ENCODE measurements at regions not wholly inside any gene's neighbourhood (a gene's known extent, or its start where the extent isn't known, plus 50 kb on each side); places are given as distances from the start of the nearest gene placed in this dataset.

DNA sequence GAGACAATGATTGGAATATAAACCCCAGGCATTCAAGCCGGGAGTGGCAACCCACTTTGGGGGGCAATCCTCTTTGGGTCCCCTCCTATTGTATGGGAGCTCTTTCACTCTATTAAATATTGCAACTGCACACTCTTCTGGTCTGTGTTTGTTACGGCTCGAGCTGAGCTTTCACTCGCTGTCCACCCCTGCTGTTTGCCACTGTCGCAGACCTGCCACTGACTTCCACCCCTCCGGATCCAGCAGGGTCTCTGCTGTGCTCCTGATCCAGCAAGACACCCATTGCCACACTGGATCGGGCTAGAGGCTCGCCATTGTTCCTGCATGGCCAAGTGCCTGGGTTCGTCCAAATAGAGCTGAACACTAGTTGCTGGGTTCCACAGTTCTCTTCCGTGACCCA, 222.8 kb upstream of the MANEA start:
- no peak for TF ChIP-seq ZFX (IDR thresholded peaks at IDR 0.05; ENCODE audit: borderline replicate concordance)
- TF ChIP-seq, protein P1, sequence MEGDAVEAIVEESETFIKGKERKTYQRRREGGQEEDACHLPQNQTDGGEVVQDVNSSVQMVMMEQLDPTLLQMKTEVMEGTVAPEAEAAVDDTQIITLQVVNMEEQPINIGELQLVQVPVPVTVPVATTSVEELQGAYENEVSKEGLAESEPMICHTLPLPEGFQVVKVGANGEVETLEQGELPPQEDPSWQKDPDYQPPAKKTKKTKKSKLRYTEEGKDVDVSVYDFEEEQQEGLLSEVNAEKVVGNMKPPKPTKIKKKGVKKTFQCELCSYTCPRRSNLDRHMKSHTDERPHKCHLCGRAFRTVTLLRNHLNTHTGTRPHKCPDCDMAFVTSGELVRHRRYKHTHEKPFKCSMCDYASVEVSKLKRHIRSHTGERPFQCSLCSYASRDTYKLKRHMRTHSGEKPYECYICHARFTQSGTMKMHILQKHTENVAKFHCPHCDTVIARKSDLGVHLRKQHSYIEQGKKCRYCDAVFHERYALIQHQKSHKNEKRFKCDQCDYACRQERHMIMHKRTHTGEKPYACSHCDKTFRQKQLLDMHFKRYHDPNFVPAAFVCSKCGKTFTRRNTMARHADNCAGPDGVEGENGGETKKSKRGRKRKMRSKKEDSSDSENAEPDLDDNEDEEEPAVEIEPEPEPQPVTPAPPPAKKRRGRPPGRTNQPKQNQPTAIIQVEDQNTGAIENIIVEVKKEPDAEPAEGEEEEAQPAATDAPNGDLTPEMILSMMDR (IDR thresholded peaks at IDR 0.05): no peak
